Right lobe of liver (tissue), 6 donors: ENCODE measurements at regions not wholly inside any gene's neighbourhood (a gene's known extent, or its start where the extent isn't known, plus 50 kb on each side); places are given as distances from the start of the nearest gene placed in this dataset.
A peak's percentile ranks its signal among the peaks of the same experiment; 100 is the strongest.

Experiments used
- ATAC-seq, 4 donors: fragments of 200-7000 bp; cut with Tn5 transposase; one replicate each; pipeline ENCODE4 v1.9.1; 2020; ENCODE audit warnings: mild to moderate bottlenecking in 4 of 4, moderate library complexity in 4 of 4
- DNase-seq, 3 donors: peaks; one replicate each; pipeline ENCODE4 v3.0.0-alpha.2; 2020
- H3K27ac ChIP-seq, 3 donors: fragments of 200-600 bp; one replicate each; pipeline ENCODE4 v1.8.0; 2022
- H3K27me3 ChIP-seq, 2 donors: fragments of 200-600 bp; one replicate each; pipeline ENCODE4 v1.8.0; 2022
- H3K36me3 ChIP-seq, 4 donors: fragments of 200-600 bp; sonication (generic) in 1 of 4; one replicate each; pipeline versions ENCODE4 v1.5.1 to v1.8.0; 2017 to 2022; ENCODE audit warnings: control low read depth in 1 of 4
- H3K4me1 ChIP-seq, 4 donors: fragments of 200-600 bp; sonication (generic) in 1 of 4; one replicate each; pipeline versions ENCODE4 v1.5.1 to v1.8.0; 2017 to 2022; ENCODE audit warnings: control low read depth in 1 of 4
- H3K4me3 ChIP-seq, 3 donors: fragments of 200-600 bp; one replicate each; pipeline ENCODE4 v1.8.0; 2022
- H3K9me3 ChIP-seq, 4 donors: fragments of 200-600 bp; sonication (generic) in 1 of 4; one replicate each; pipeline versions ENCODE4 v1.5.1 to v1.8.0; 2017 to 2022; ENCODE audit warnings: control low read depth in 1 of 4
- CTCF ChIP-seq, 4 donors: fragments of 200-600 bp in 3 of 4; fragments of 450-650 bp in 1 of 4; IDR thresholded peaks; one replicate each; pipeline versions ENCODE4 v1.5.1 to v1.8.0; 2016 to 2022; ENCODE audit warnings: antibody characterized with exemption in 4 of 4, mild to moderate bottlenecking in 2 of 4
- POLR2A ChIP-seq: fragments of 450-650 bp; IDR thresholded peaks from one replicate; pipeline ENCODE4 v1.6.1; 2017; ENCODE audit warnings: antibody characterized with exemption, mild to moderate bottlenecking
- WGBS: methylation state at CpG from one replicate; pipeline ENCODE4 v1.1.6; 2018; ENCODE audit warnings: low coverage, low lambda C conversion rate; ENCODE audit not compliant: insufficient coverage; ENCODE audit errors: missing lambda C conversion rate; 5-methylcytosine and 5-hydroxymethylcytosine counted together
- intact Hi-C, 2 donors: fragments of 100-400 bp; cut with DNase I; formaldehyde crosslinking; loops; one replicate each; pipeline versions ENCODE4 v1.11.2 to v1.14.1; 2022
- donor health status: DM: no; HTN: yes; CAD: no.
- donor health status: DM: no; HTN: no; CAD: no.
- donor health status: DM: no; HTN: no; CAD: no.
- donor health status: DM: no; HTN: yes; CAD: no.
- donor health status: DM: no; HTN: yes; CAD: no.

DNA sequence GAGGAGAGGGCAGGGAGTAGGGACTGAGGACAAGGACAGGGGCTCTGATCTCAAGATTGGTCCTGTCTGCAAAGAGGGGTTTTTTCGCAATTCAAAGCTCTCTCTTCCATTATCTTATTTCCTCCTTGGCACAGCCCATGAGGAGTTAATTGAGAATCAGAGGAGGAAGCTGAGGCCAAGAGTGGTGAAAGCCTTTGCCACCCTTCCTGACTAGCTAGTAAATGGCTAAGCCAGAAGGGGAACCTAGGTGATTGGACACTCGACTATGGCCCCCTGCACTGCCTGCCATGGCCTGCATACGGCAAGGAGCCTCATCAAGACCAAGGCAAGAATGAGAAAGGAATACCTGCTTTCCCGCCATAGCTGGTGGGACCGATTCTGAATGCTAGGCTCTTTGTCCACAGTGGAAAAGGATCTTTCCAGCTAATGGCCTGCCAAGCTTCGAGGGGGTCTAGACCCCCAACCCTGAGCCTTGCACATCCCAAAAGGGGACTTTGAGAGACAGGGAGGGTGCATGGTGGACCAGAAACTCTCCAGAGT is 237.9 kb downstream of the HAUS1 start:
- WGBS = 73% methylated on average over 2 of the region's 6 CpGs
- peaks cover 0 to 57% (median 20%) of the 10 kb centered on the region in 4 donors for H3K4me1 ChIP-seq
- H3K36me3 ChIP-seq = no peaks in the 10 kb centered on the region
- no peaks in the 10 kb centered on the region for H3K9me3 ChIP-seq
- TF ChIP-seq POLR2A (no peak), CTCF (IDR thresholded peaks at IDR 0.05) (no peak)
- intact Hi-C loops = loop anchor here in 1 of 2 donors (10.0 kb wide), 1 partner anchor 73 kb away; no protein-coding TSS in a partner anchor
- no peak for ATAC-seq
- no peak overlapping the region for H3K4me3 ChIP-seq
- DNase-seq = no peak
- H3K27me3 ChIP-seq = no peaks in the 10 kb centered on the region
- H3K27ac ChIP-seq = no peak overlapping the region

DNA sequence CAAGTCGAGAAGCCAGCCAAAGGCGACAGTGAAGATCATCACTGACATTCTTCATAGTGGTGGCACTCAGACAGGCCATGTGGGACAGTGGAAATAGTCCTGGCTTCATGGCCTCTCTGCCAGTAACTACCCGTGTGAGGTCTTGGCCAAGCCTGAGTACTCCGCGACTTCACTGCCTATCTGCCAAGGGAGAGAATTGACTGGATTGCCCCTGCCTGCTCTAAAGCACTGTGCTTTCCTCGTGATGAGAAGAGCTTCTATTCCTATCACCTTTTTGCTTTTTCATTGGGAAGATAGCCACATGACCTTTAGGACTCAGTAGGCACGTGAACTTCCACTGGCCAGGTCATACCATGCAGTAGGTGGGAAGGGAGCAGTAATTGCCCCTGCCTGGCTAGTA is 239.3 kb downstream of the HAUS1 start:
- WGBS = 41% methylated on average over 4 of the region's 7 CpGs
- peak in 2 of 3 donors; percentile 67 to 82 for DNase-seq

DNA sequence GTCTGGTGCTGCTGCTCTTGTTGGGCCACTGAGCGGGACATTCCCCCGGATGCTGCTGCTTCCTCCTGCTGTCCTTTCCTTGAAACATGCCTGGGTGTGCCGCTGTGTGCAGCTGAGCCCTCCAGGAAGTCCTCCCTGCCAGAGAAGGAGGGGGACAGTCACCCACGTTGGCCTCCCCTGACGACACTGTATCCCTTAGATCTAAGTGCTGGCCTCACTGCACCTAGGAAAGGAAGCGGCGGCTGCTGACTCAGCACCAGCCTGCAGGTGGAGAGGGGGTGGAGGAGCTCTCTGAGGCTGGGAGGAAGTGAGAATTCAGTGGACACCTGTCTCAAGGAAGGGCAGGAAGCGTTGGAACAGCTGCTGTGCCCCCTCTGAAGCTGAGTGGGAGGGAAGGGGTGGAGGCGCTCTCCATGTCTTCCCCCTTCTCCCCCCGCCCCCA is 239.8 kb downstream of the HAUS1 start:
- Histone ChIP-seq H3K4me3 (peak overlapping the region in 1 of 3 donors; percentile 21), H3K27me3 (no peaks in the 10 kb centered on the region), H3K36me3 (no peaks in the 10 kb centered on the region), H3K27ac (peak overlapping the region in 1 of 3 donors; percentile 59), H3K9me3 (no peaks in the 10 kb centered on the region), H3K4me1 (peaks cover 0 to 40% (median 12%) of the 10 kb centered on the region in 4 donors)
- 13% methylated on average over 5 of the region's 10 CpGs for WGBS
- DNase-seq (peak in 2 of 3 donors; percentile 44 to 70), ATAC-seq (peak; percentile 62 to 71 (median 66))
- TF ChIP-seq CTCF (IDR thresholded peaks at IDR 0.05) = no peak
- no peak for TF ChIP-seq POLR2A
- intact Hi-C loops = loop anchor here in 1 of 2 donors (10.0 kb wide), 1 partner anchor 71 kb away; no protein-coding TSS in a partner anchor

More for the DNA sequence above, 239.3 kb downstream of the HAUS1 start:
- H3K27me3 ChIP-seq = no peaks in the 10 kb centered on the region
- no peaks in the 10 kb centered on the region for H3K9me3 ChIP-seq
- peak overlapping the region in 2 of 3 donors; percentile 10 to 59 for H3K27ac ChIP-seq
- H3K4me1 ChIP-seq = peaks cover 0 to 43% (median 14%) of the 10 kb centered on the region in 4 donors
- intact Hi-C loops = loop anchor here in 1 of 2 donors (10.0 kb wide), 1 partner anchor 71 kb away; no protein-coding TSS in a partner anchor
- no peaks in the 10 kb centered on the region for H3K36me3 ChIP-seq
- peak; percentile 78 to 87 (median 84) for ATAC-seq
- TF ChIP-seq POLR2A (peak; percentile 44), CTCF (IDR thresholded peaks at IDR 0.05) (no peak)
- peak overlapping the region in 1 of 3 donors; percentile 21 for H3K4me3 ChIP-seq

GRCh38 chr18:46344416-46345180 is 240.4 kb downstream of the HAUS1 start:
- 71% methylated on average over 5 of the region's 14 CpGs for WGBS
- DNase-seq (no peak), ATAC-seq (no peak)
- intact Hi-C loops = loop anchor here in 1 of 2 donors (10.0 kb wide), 1 partner anchor 70 kb away; no protein-coding TSS in a partner anchor
- no peaks in the 10 kb centered on the region for H3K9me3 ChIP-seq
- no peak for TF ChIP-seq POLR2A
- TF ChIP-seq CTCF (IDR thresholded peaks at IDR 0.05) = no peak
- H3K4me1 ChIP-seq = peaks cover 0 to 40% (median 12%) of the 10 kb centered on the region in 4 donors
- no peaks in the 10 kb centered on the region for H3K36me3 ChIP-seq
- H3K27me3 ChIP-seq = no peaks in the 10 kb centered on the region
- H3K27ac ChIP-seq = no peak overlapping the region
- no peak overlapping the region for H3K4me3 ChIP-seq
